Neural cell (in vitro differentiated cells): ENCODE measurements at regions not wholly inside any gene's neighbourhood (a gene's known extent, or its start where the extent isn't known, plus 50 kb on each side); places are given as distances from the start of the nearest gene placed in this dataset.

Experiments used
- H2AFZ ChIP-seq: fragments of 200-600, 300-800 bp; sonication (generic), shearing (Covaris generic); 2 replicates; pipeline ENCODE4 v1.6.0; 2014; ENCODE audit warnings: low read depth, mild to moderate bottlenecking, antibody characterized with exemption, low read length, moderate library complexity
- H3F3A ChIP-seq: fragments of 200-600 bp; shearing (Covaris generic); 2 replicates; pipeline ENCODE4 v1.6.1; 2016; ENCODE audit warnings: mild to moderate bottlenecking, moderate library complexity, mixed read lengths, antibody characterized with exemption, low read length; ENCODE audit not compliant: insufficient read depth, poor library complexity, severe bottlenecking
- H3K27ac ChIP-seq: fragments of 200-600, 300-800 bp; sonication (generic), shearing (Covaris generic); 2 replicates; pipeline ENCODE4 v1.5.1; 2014; ENCODE audit warnings: mild to moderate bottlenecking, low read length, moderate library complexity
- H3K27me3 ChIP-seq: fragments of 300-800, 200-600 bp; sonication (generic), shearing (Covaris generic); 2 replicates; pipeline ENCODE4 v1.6.0; 2014; ENCODE audit warnings: mild to moderate bottlenecking, low read depth, low read length, moderate library complexity; ENCODE audit not compliant: insufficient read depth
- H3K36me3 ChIP-seq: fragments of 300-800, 200-600 bp; sonication (generic), shearing (Covaris generic); 2 replicates; pipeline ENCODE4 v1.5.1; 2014; ENCODE audit warnings: mild to moderate bottlenecking, antibody characterized with exemption, low read length, moderate library complexity; ENCODE audit not compliant: insufficient read depth
- H3K4me2 ChIP-seq: fragments of 300-800, 200-600 bp; sonication (generic), shearing (Covaris generic); 2 replicates; pipeline ENCODE4 v1.6.0; 2014; ENCODE audit warnings: mild to moderate bottlenecking, low read length
- H3K4me3 ChIP-seq: fragments of 300-800, 200-600 bp; sonication (generic), shearing (Covaris generic); 2 replicates; pipeline ENCODE4 v1.5.1; 2014; ENCODE audit warnings: mild to moderate bottlenecking, low read length, moderate library complexity
- H3K79me2 ChIP-seq: fragments of 200-600 bp; shearing (Covaris generic); replicated peaks from 2 replicates; pipeline ENCODE4 v1.6.0; 2014; ENCODE audit warnings: mild to moderate bottlenecking, low read length, moderate library complexity; ENCODE audit not compliant: insufficient read depth
- H3K9ac ChIP-seq: fragments of 300-800, 200-600 bp; sonication (generic), shearing (Covaris generic); 2 replicates; pipeline ENCODE4 v1.6.1; 2016; ENCODE audit warnings: mild to moderate bottlenecking, low read length, mixed read lengths
- H3K9me2 ChIP-seq: fragments of 200-600 bp; shearing (Covaris generic); 2 replicates; pipeline ENCODE4 v1.6.1; 2016; ENCODE audit warnings: mild to moderate bottlenecking, low read length, mixed read lengths; ENCODE audit not compliant: insufficient read depth
- H3K9me3 ChIP-seq: fragments of 200-600, 300-800 bp; sonication (generic), shearing (Covaris generic); 2 replicates; pipeline ENCODE4 v1.6.1; 2016; ENCODE audit warnings: mild to moderate bottlenecking, mixed run types, low read length, moderate library complexity, mixed read lengths
- H4K20me1 ChIP-seq: fragments of 200-600 bp; shearing (Covaris generic); 2 replicates; pipeline ENCODE4 v1.6.1; 2016; ENCODE audit warnings: mild to moderate bottlenecking, mixed run types; ENCODE audit not compliant: insufficient read depth
- CTCF ChIP-seq: fragments of 450-650 bp; IDR thresholded peaks from 2 replicates; pipeline ENCODE4 v1.5.1; 2014; ENCODE audit warnings: antibody characterized with exemption, mild to moderate bottlenecking, moderate library complexity; ENCODE audit not compliant: poor library complexity, severe bottlenecking
- EP300 ChIP-seq: fragments of 450-650 bp; conservative IDR thresholded peaks from 2 replicates; pipeline ENCODE4 v1.6.1; 2014; ENCODE audit warnings: antibody characterized with exemption, mild to moderate bottlenecking, moderate library complexity; ENCODE audit not compliant: poor library complexity, severe bottlenecking
- EZH2 ChIP-seq: fragments of 200-600, 300-800 bp; shearing (Covaris generic), sonication (generic); IDR thresholded peaks from 2 replicates; pipeline ENCODE4 v1.6.1; 2014; ENCODE audit warnings: antibody characterized with exemption, low read length, borderline replicate concordance, mild to moderate bottlenecking; ENCODE audit not compliant: insufficient read depth, poor library complexity, severe bottlenecking
- MXI1 ChIP-seq: fragments of 450-650 bp; conservative IDR thresholded peaks from 2 replicates; pipeline ENCODE4 v1.6.1; 2014; ENCODE audit warnings: antibody characterized with exemption, mild to moderate bottlenecking; ENCODE audit not compliant: poor library complexity, severe bottlenecking
- POLR2AphosphoS5 ChIP-seq: IDR thresholded peaks from 2 replicates; pipeline ENCODE4 v1.6.1; 2012
- RAD21 ChIP-seq: fragments of 450-650 bp; conservative IDR thresholded peaks from 2 replicates; pipeline ENCODE4 v1.6.1; 2014; ENCODE audit warnings: antibody characterized with exemption, mild to moderate bottlenecking, moderate library complexity
- REST ChIP-seq: IDR thresholded peaks from 2 replicates; pipeline ENCODE4 v1.6.1; 2012; ENCODE audit warnings: borderline replicate concordance
- SMC3 ChIP-seq: fragments of 450-650 bp; conservative IDR thresholded peaks from 2 replicates; pipeline ENCODE4 v1.6.1; 2014; ENCODE audit warnings: antibody characterized with exemption, mild to moderate bottlenecking, moderate library complexity; ENCODE audit not compliant: poor library complexity
- TAF1 ChIP-seq: IDR thresholded peaks from 2 replicates; pipeline ENCODE4 v1.6.1; 2012; ENCODE audit warnings: low read depth

- Histone ChIP-seq H3K79me2 (no peaks in the 10 kb centered on the region), H4K20me1 (no peaks in the 10 kb centered on the region), H3K36me3 (no peaks in the 10 kb centered on the region), H3K4me2 (no peak overlapping the region), H3K9me3 (peaks cover 13% of the 10 kb centered on the region), H3K27ac (no peak overlapping the region), H2AFZ (no peak overlapping the region), H3K27me3 (no peaks in the 10 kb centered on the region), H3K4me3 (no peak overlapping the region), H3F3A (no peaks in the 10 kb centered on the region), H3K9me2 (no peaks in the 10 kb centered on the region), H3K9ac (no peak overlapping the region)
- TF ChIP-seq EZH2 (no peak), EP300 (no peak), REST (no peak)
Measured at GRCh38 chr5:145375521-145375920, 459.6 kb downstream of the PRELID2 start.

GRCh38 chr5:145365464-145365863 lies 469.7 kb downstream of the PRELID2 start:
- Histone ChIP-seq H3K27ac (no peak overlapping the region), H3K4me3 (no peak overlapping the region), H3F3A (no peaks in the 10 kb centered on the region), H3K9me2 (no peaks in the 10 kb centered on the region), H3K4me2 (no peak overlapping the region), H3K27me3 (no peaks in the 10 kb centered on the region), H2AFZ (no peak overlapping the region), H3K36me3 (no peaks in the 10 kb centered on the region), H4K20me1 (no peaks in the 10 kb centered on the region), H3K79me2 (no peaks in the 10 kb centered on the region), H3K9ac (no peak overlapping the region), H3K9me3 (no peaks in the 10 kb centered on the region)
- TF ChIP-seq REST (no peak), RAD21 (no peak), EP300 (no peak), CTCF (no peak), TAF1 (no peak), EZH2 (no peak), POLR2AphosphoS5 (no peak), SMC3 (no peak), MXI1 (no peak)
